ENCODE measurements at regions not wholly inside any gene's neighbourhood (a gene's known extent, or its start where the extent isn't known, plus 50 kb on each side); places are given as distances from the start of the nearest gene placed in this dataset.
"Not testable (repeated sequence)": the region's sequence is repeated elsewhere in the genome, so short reads cannot be mapped to it uniquely, and the experiment has no call there.

DNA sequence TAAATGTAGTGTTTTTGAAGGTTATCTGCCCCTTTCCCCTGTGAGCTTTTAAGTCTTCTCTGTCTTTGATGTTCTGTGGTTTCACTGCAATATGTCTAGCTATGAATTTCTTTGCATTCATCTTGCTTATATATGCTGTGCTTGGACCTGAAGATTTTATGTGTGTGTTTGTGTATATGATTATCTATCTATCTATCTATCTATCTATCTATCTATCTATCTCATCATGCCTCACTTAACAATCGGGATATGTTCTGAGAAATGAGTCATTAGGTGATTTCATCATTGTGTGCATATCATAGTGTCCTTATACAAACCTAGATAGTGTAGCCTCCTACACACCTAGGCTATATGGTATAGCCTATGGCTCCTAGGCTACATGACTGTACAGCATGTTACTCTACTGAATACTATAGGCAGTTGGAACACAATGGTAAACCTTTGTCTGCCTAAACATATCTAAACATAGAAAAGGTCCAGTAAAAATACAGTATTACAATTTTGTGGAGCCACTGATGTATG, 173.9 kb downstream of the NPIPA7 start:
- not testable (repeated sequence) for H3K4me3 ChIP-seq (ENCODE audit: low read depth in 1 of 2, low read length in 2 of 2); H3K27ac ChIP-seq (ENCODE audit: low read depth in 2 of 2, low read length in 1 of 2); H3K4me1 ChIP-seq (ENCODE audit: control insufficient read depth in 2 of 2, insufficient read depth in 2 of 2, low read length in 1 of 2); H3K27me3 ChIP-seq (ENCODE audit: control insufficient read depth in 1 of 2, insufficient read depth in 2 of 2, low read length in 2 of 2); H3K9me3 ChIP-seq (ENCODE audit: control insufficient read depth in 2 of 2, insufficient read depth in 1 of 2, low read depth in 1 of 2, low read length in 1 of 2); H3K36me3 ChIP-seq (ENCODE audit: control insufficient read depth in 2 of 2, insufficient read depth in 2 of 2, low read length in 1 of 2)
- WGBS, 2 donors, result 45 to 48% methylated on average over 1 of the region's 1 CpG

DNA sequence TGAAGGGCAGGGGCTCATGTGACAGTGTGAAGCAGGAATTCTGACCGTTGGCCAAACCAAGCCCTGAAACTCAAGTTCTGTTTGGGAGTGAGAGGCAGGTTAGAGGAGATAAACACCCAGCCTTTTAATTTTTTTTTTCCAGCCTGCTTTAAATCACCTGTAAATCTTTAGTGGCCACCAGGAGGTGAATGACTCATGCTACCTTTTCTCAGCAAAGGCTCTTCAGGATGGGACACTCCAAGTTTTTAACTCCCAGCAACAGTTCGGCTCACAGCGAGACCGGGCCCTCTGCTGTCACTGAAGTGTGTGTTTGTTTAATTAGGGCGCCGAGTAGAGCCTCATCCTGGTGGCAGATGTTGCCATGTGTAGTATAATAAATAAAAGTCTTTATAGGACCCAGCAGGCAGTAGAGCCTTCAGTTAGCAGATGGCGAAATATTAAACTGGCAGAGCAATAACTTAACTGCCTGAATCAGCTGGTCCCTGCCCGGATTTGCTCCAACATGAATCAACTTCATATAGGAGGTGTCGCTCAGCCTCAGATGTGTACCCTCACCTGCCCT, 180.3 kb downstream of the NPIPA7 start:
- H3K27me3 ChIP-seq (ENCODE audit: control insufficient read depth in 1 of 2, insufficient read depth in 2 of 2, low read length in 2 of 2); H3K4me1 ChIP-seq (ENCODE audit: control insufficient read depth in 2 of 2, insufficient read depth in 2 of 2, low read length in 1 of 2); H3K27ac ChIP-seq (ENCODE audit: low read depth in 2 of 2, low read length in 1 of 2); H3K4me3 ChIP-seq (ENCODE audit: low read depth in 1 of 2, low read length in 2 of 2); H3K36me3 ChIP-seq (ENCODE audit: control insufficient read depth in 2 of 2, insufficient read depth in 2 of 2, low read length in 1 of 2); H3K9me3 ChIP-seq (ENCODE audit: control insufficient read depth in 2 of 2, insufficient read depth in 1 of 2, low read depth in 1 of 2, low read length in 1 of 2): not testable (repeated sequence)
- 31 to 32% methylated on average over 6 of the region's 9 CpGs for WGBS, 2 donors

DNA sequence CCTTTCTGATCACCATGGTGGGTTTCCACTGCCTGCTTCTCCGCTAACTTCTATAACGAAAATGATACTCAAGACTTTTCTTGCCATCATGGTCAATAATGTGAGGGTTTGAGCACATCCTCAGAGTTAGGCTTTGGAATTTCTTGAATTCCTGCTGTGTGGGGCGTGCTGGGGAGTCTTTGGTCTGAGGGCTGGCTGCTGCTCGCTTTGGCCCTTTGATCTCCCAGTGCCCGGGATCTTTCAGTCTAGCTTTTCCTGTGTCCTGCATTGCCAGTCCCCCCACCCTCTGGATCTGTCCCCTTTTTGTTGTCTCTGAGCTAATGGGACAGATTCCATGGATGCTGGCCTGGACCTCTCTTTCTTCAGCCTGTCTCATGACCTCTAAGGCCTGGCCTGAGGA, 182.6 kb downstream of the NPIPA7 start:
- H3K27ac ChIP-seq (ENCODE audit: low read depth in 2 of 2, low read length in 1 of 2); H3K9me3 ChIP-seq (ENCODE audit: control insufficient read depth in 2 of 2, insufficient read depth in 1 of 2, low read depth in 1 of 2, low read length in 1 of 2); H3K36me3 ChIP-seq (ENCODE audit: control insufficient read depth in 2 of 2, insufficient read depth in 2 of 2, low read length in 1 of 2); H3K4me1 ChIP-seq (ENCODE audit: control insufficient read depth in 2 of 2, insufficient read depth in 2 of 2, low read length in 1 of 2); H3K27me3 ChIP-seq (ENCODE audit: control insufficient read depth in 1 of 2, insufficient read depth in 2 of 2, low read length in 2 of 2); H3K4me3 ChIP-seq (ENCODE audit: low read depth in 1 of 2, low read length in 2 of 2): not testable (repeated sequence)
- 70 to 81% methylated on average over 5 of the region's 5 CpGs for WGBS, 2 donors

DNA sequence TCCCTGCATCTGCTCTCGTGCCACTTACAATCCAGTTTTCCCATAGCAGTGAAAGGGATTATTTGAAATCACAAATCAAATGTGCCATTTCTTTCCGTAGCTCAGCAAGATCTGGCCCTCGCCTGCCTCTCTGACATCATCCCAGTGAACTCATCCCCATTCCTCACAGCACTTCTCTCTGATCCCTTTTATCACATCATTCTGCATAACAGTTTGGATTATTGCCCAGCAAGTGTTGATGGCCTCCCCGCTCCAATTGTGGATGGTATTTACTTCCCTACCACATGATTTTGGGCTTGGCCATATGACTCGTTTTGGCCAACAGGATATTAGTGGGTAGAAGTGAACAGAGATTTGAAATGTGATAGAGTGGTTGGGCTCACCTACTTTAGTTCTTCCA, 185.0 kb downstream of the NPIPA7 start:
- not testable (repeated sequence) for H3K27me3 ChIP-seq (ENCODE audit: control insufficient read depth in 1 of 2, insufficient read depth in 2 of 2, low read length in 2 of 2); H3K36me3 ChIP-seq (ENCODE audit: control insufficient read depth in 2 of 2, insufficient read depth in 2 of 2, low read length in 1 of 2); H3K9me3 ChIP-seq (ENCODE audit: control insufficient read depth in 2 of 2, insufficient read depth in 1 of 2, low read depth in 1 of 2, low read length in 1 of 2); H3K4me3 ChIP-seq (ENCODE audit: low read depth in 1 of 2, low read length in 2 of 2); H3K4me1 ChIP-seq (ENCODE audit: control insufficient read depth in 2 of 2, insufficient read depth in 2 of 2, low read length in 1 of 2); H3K27ac ChIP-seq (ENCODE audit: low read depth in 2 of 2, low read length in 1 of 2)
- WGBS, 2 donors, result 100% methylated on average over 1 of the region's 5 CpGs; no CpG with 5 or more reads in 1 of the 2 donors

DNA sequence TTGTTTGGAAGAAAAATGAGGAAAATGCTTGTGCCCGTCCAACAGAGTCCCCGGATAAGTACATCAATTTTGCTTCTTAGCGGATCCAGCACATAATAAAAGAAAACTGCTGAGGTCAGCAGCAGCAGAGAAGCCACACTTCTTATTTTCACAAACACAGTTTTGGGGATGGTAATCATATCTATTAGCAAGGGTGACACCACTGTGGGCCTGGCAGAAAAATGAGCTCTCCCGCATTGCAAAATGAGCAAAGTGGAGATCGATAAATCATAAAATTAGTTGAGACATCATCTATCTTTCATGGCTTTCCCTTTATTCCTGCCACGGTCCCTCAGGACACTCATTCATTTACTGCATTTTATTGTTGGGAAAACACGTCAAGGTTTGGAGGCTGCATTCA, 186.4 kb downstream of the NPIPA7 start:
- H3K9me3 ChIP-seq (ENCODE audit: control insufficient read depth in 2 of 2, insufficient read depth in 1 of 2, low read depth in 1 of 2, low read length in 1 of 2); H3K27ac ChIP-seq (ENCODE audit: low read depth in 2 of 2, low read length in 1 of 2); H3K4me3 ChIP-seq (ENCODE audit: low read depth in 1 of 2, low read length in 2 of 2); H3K4me1 ChIP-seq (ENCODE audit: control insufficient read depth in 2 of 2, insufficient read depth in 2 of 2, low read length in 1 of 2); H3K27me3 ChIP-seq (ENCODE audit: control insufficient read depth in 1 of 2, insufficient read depth in 2 of 2, low read length in 2 of 2); H3K36me3 ChIP-seq (ENCODE audit: control insufficient read depth in 2 of 2, insufficient read depth in 2 of 2, low read length in 1 of 2): not testable (repeated sequence)
- no CpG with 5 or more reads among the region's 7 CpGs for WGBS, 2 donors

DNA sequence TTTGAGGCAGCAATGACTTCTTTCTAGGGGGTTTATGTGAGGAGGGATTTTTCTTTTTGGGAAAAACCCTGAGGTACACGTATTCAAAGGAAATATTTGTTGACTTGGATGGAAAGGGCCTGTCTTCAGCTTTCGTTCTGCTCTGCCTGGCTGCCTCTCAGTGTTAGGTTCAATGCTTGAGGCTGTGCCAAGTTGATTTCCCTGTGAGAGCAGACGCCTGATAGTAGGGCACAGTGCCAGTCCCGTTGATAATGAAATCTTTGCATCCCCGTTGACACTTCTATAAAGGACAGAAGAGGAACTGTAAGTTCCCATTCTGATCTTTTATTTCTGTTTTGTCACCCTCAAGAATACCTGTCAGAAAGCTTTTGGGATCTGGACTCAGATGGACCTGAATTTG, 191.1 kb downstream of the NPIPA7 start:
- not testable (repeated sequence) for H3K9me3 ChIP-seq (ENCODE audit: control insufficient read depth in 2 of 2, insufficient read depth in 1 of 2, low read depth in 1 of 2, low read length in 1 of 2); H3K4me3 ChIP-seq (ENCODE audit: low read depth in 1 of 2, low read length in 2 of 2); H3K27me3 ChIP-seq (ENCODE audit: control insufficient read depth in 1 of 2, insufficient read depth in 2 of 2, low read length in 2 of 2); H3K4me1 ChIP-seq (ENCODE audit: control insufficient read depth in 2 of 2, insufficient read depth in 2 of 2, low read length in 1 of 2); H3K36me3 ChIP-seq (ENCODE audit: control insufficient read depth in 2 of 2, insufficient read depth in 2 of 2, low read length in 1 of 2); H3K27ac ChIP-seq (ENCODE audit: low read depth in 2 of 2, low read length in 1 of 2)
- WGBS, 2 donors, result 25 to 30% methylated on average over 5 of the region's 5 CpGs

DNA sequence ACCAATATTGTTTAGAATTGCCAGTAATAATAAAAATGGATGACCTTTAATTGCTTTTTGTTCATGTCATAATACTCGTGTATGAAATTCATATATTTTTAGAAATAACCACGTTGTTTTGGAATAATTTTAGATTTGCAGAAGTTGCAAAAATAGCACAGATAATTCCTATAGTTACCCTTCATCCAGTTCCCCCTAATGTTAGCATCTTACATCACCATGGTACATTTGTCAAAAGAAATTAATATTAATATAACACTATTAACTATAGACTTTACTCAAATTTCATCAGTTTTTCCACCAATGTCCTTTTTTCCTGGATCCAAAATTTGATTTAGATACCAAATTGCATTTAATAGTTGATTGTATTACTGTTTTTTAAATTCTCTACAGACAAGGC, 191.9 kb downstream of the NPIPA7 start:
- H3K27ac ChIP-seq (ENCODE audit: low read depth in 2 of 2, low read length in 1 of 2); H3K27me3 ChIP-seq (ENCODE audit: control insufficient read depth in 1 of 2, insufficient read depth in 2 of 2, low read length in 2 of 2); H3K36me3 ChIP-seq (ENCODE audit: control insufficient read depth in 2 of 2, insufficient read depth in 2 of 2, low read length in 1 of 2); H3K9me3 ChIP-seq (ENCODE audit: control insufficient read depth in 2 of 2, insufficient read depth in 1 of 2, low read depth in 1 of 2, low read length in 1 of 2); H3K4me3 ChIP-seq (ENCODE audit: low read depth in 1 of 2, low read length in 2 of 2); H3K4me1 ChIP-seq (ENCODE audit: control insufficient read depth in 2 of 2, insufficient read depth in 2 of 2, low read length in 1 of 2): not testable (repeated sequence)
- 66% methylated on average over 2 of the region's 2 CpGs for WGBS, 2 donors

DNA sequence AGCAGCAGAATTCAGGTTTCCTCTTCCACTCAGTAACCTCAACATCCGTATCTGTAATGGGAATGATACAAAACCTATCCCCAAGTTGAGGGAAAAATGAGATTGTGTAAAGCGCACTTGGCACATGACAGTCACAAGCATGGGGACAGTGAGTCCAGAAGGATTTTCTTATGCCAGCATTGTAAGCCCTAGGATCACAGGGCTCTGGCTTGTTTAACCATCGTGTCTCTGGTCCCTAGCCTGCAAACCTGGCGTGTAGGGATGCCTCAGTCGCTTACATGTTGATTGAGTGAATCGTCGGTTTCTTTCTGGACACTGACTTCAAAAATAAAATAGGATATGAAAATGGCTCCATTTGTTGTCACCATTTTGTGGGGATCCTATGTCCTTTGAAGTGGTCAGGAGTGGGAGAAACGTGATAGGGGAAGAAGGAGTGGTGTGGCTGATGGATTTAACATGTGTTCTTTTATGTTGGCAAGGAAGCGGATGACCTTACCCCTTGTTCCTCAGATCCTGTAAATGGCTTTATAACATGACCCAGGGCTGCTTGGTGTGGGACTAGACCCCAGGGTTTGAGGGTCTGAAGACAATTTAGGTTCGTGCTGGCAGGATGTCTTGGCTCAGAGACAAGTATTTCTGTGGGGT, 193.3 kb downstream of the NPIPA7 start:
- H3K36me3 ChIP-seq (ENCODE audit: control insufficient read depth in 2 of 2, insufficient read depth in 2 of 2, low read length in 1 of 2); H3K4me3 ChIP-seq (ENCODE audit: low read depth in 1 of 2, low read length in 2 of 2); H3K9me3 ChIP-seq (ENCODE audit: control insufficient read depth in 2 of 2, insufficient read depth in 1 of 2, low read depth in 1 of 2, low read length in 1 of 2); H3K27me3 ChIP-seq (ENCODE audit: control insufficient read depth in 1 of 2, insufficient read depth in 2 of 2, low read length in 2 of 2); H3K27ac ChIP-seq (ENCODE audit: low read depth in 2 of 2, low read length in 1 of 2); H3K4me1 ChIP-seq (ENCODE audit: control insufficient read depth in 2 of 2, insufficient read depth in 2 of 2, low read length in 1 of 2): not testable (repeated sequence)
- 83 to 88% methylated on average over 8 of the region's 10 CpGs for WGBS, 2 donors

DNA sequence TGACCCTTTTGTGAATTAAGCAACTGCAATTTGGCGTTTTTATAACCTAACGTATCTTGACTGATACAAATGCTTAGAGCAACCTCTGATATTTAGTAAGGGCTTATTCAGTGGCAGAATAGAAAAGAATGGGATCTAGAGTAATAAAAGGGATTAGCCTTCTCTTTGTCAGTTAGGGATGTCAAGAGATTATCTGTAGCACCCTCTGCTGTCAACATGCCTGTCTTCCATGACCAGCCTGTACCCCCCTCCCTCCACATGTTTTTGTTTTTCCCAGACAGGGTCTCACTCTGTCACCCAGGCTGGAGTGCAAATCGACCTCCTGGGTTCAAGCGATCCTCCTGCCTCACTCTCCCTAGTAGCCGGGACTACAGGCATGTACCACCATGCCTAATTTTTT, 198.1 kb downstream of the NPIPA7 start:
- H3K27ac ChIP-seq (ENCODE audit: low read depth in 2 of 2, low read length in 1 of 2); H3K4me1 ChIP-seq (ENCODE audit: control insufficient read depth in 2 of 2, insufficient read depth in 2 of 2, low read length in 1 of 2); H3K9me3 ChIP-seq (ENCODE audit: control insufficient read depth in 2 of 2, insufficient read depth in 1 of 2, low read depth in 1 of 2, low read length in 1 of 2); H3K4me3 ChIP-seq (ENCODE audit: low read depth in 1 of 2, low read length in 2 of 2); H3K36me3 ChIP-seq (ENCODE audit: control insufficient read depth in 2 of 2, insufficient read depth in 2 of 2, low read length in 1 of 2); H3K27me3 ChIP-seq (ENCODE audit: control insufficient read depth in 1 of 2, insufficient read depth in 2 of 2, low read length in 2 of 2): not testable (repeated sequence)
- WGBS, 2 donors, result 52 to 62% methylated on average over 5 of the region's 5 CpGs

DNA sequence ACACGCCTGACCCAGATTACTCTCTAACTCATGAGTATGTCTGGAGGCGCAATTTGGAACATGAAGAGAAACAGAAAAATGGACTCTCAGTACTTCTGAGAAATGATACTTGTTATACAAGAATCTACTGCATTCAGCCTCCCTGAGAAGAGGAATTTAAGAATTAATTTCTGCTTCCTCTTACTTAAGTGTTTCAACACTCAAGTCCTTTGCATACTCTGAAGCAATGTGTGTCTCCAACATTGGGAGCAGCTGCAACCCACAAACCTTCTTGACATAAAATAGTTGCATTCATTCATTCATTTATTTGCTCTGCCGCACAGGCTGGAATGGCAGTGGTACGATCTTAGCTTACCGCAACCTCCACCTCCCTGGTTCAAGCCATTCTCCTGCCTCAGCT, 199.8 kb downstream of the NPIPA7 start:
- no peaks in the 10 kb centered on the region for H3K36me3 ChIP-seq (ENCODE audit: control insufficient read depth in 2 of 2, insufficient read depth in 2 of 2, low read length in 1 of 2)
- no peaks in the 10 kb centered on the region for H3K27me3 ChIP-seq (ENCODE audit: control insufficient read depth in 1 of 2, insufficient read depth in 2 of 2, low read length in 2 of 2)
- WGBS, 2 donors, result 86 to 87% methylated on average over 5 of the region's 5 CpGs
- no peak overlapping the region for H3K27ac ChIP-seq (ENCODE audit: low read depth in 2 of 2, low read length in 1 of 2)
- no peaks in the 10 kb centered on the region for H3K9me3 ChIP-seq (ENCODE audit: control insufficient read depth in 2 of 2, insufficient read depth in 1 of 2, low read depth in 1 of 2, low read length in 1 of 2)
- H3K4me1 ChIP-seq (ENCODE audit: control insufficient read depth in 2 of 2, insufficient read depth in 2 of 2, low read length in 1 of 2), result no peaks in the 10 kb centered on the region
- no peak overlapping the region for H3K4me3 ChIP-seq (ENCODE audit: low read depth in 1 of 2, low read length in 2 of 2)
